ENCODE measurements at regions not wholly inside any gene's neighbourhood (a gene's known extent, or its start where the extent isn't known, plus 50 kb on each side); places are given as distances from the start of the nearest gene placed in this dataset.

- Mint-ChIP-seq H3K27ac (no peak overlapping the region), H3K9me3 (peaks cover 14% of the 10 kb centered on the region), H3K27me3 (no peaks in the 10 kb centered on the region), H3K4me1 (no peaks in the 10 kb centered on the region), H3K4me3 (no peak overlapping the region), H3K36me3 (peaks cover 3% of the 10 kb centered on the region)
Observed at GRCh38 chr2:96438589-96438988, 66.6 kb downstream of the NEURL3 start.

DNA sequence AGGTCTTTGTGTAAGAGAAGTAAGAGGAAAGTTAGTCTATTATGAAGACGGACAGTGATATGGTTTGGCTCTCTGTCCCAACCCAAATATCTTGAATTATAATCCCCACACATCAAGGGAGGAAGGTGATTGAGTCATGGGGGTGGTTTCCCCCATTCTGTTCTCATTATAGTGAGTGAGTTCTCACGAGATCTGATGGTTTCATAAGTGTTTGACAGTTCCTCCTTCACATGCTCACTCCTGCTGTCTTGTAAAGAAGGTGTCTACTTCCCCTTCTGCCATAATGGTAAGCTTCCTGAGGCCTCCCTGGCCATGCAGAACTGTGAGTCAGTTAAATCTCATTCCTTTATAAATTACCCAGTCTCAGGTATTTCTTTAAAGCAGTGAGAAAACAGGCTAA is 67.6 kb downstream of the NEURL3 start:
- H3K27ac Mint-ChIP-seq, result no peak overlapping the region
- H3K36me3 Mint-ChIP-seq, result peaks cover 3% of the 10 kb centered on the region
- H3K27me3 Mint-ChIP-seq, result no peaks in the 10 kb centered on the region
- no peaks in the 10 kb centered on the region for H3K4me1 Mint-ChIP-seq
- peaks cover 14% of the 10 kb centered on the region for H3K9me3 Mint-ChIP-seq
- H3K4me3 Mint-ChIP-seq, result no peak overlapping the region

DNA sequence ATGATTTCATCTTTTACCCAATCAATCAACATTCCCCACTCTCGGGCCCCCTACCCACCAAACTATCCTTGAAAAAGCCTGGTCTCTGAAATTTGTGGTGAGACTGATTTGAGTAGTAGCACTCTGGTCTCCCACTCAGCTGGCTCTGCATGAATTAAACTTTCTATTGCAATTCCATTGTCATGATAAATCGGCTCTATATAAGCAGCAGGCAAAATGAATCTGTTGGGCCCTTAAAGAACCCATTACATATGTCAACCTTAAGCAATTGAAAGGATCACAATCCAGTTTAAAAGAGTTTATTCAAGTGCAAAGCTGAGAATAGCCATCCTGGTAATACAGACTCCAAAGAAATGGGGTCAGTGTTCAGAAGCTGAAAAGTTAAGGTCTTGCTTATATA is 68.2 kb downstream of the NEURL3 start:
- no peak overlapping the region for H3K4me3 Mint-ChIP-seq
- H3K27ac Mint-ChIP-seq, result no peak overlapping the region
- no peaks in the 10 kb centered on the region for H3K4me1 Mint-ChIP-seq
- peaks cover 14% of the 10 kb centered on the region for H3K9me3 Mint-ChIP-seq
- H3K36me3 Mint-ChIP-seq, result peaks cover 3% of the 10 kb centered on the region
- no peaks in the 10 kb centered on the region for H3K27me3 Mint-ChIP-seq

GRCh38 chr2:96436416-96436815 is 68.7 kb downstream of the NEURL3 start:
- H3K9me3 Mint-ChIP-seq, result peaks cover 14% of the 10 kb centered on the region
- no peak overlapping the region for H3K4me3 Mint-ChIP-seq
- H3K27ac Mint-ChIP-seq, result no peak overlapping the region
- H3K27me3 Mint-ChIP-seq, result no peaks in the 10 kb centered on the region
- no peaks in the 10 kb centered on the region for H3K4me1 Mint-ChIP-seq
- peaks cover 3% of the 10 kb centered on the region for H3K36me3 Mint-ChIP-seq

DNA sequence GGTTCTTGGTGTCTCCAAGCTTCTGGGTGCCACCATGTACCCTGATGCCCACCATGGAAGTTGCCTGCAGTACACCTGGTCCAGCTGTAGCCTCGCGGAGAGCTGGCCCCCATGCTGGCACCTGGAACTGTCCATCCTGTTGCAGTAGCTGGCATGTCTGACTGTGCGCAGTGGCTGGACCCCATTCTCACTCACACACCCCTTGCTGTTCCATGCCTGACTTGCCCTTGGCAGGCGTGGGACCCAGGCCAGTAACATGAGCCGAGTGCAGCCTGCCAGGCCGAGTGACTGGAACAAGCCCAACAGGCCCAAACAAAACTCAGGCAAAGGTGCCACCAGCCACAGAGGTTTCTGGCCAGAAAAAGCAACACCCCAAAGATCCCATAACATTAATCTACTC is 73.8 kb downstream of the NEURL3 start:
- Mint-ChIP-seq H3K27ac (no peak overlapping the region), H3K27me3 (peaks cover 9% of the 10 kb centered on the region), H3K9me3 (peaks cover 12% of the 10 kb centered on the region), H3K4me3 (no peak overlapping the region), H3K4me1 (peaks cover 6% of the 10 kb centered on the region), H3K36me3 (peaks cover 8% of the 10 kb centered on the region)

GRCh38 chr2:96430394-96430988 is 74.7 kb downstream of the NEURL3 start:
- Mint-ChIP-seq H3K27me3 (peaks cover 11% of the 10 kb centered on the region), H3K9me3 (peaks cover 12% of the 10 kb centered on the region), H3K4me1 (peaks cover 6% of the 10 kb centered on the region), H3K27ac (no peak overlapping the region), H3K36me3 (peaks cover 8% of the 10 kb centered on the region), H3K4me3 (no peak overlapping the region)

GRCh38 chr2:96427917-96428316 is 77.2 kb downstream of the NEURL3 start:
- peaks cover 6% of the 10 kb centered on the region for H3K36me3 Mint-ChIP-seq
- peak overlapping the region; percentile 66 for H3K27ac Mint-ChIP-seq
- H3K27me3 Mint-ChIP-seq, result peaks cover 12% of the 10 kb centered on the region
- peaks cover 6% of the 10 kb centered on the region for H3K4me1 Mint-ChIP-seq
- no peak overlapping the region for H3K4me3 Mint-ChIP-seq
- peaks cover 7% of the 10 kb centered on the region for H3K9me3 Mint-ChIP-seq

DNA sequence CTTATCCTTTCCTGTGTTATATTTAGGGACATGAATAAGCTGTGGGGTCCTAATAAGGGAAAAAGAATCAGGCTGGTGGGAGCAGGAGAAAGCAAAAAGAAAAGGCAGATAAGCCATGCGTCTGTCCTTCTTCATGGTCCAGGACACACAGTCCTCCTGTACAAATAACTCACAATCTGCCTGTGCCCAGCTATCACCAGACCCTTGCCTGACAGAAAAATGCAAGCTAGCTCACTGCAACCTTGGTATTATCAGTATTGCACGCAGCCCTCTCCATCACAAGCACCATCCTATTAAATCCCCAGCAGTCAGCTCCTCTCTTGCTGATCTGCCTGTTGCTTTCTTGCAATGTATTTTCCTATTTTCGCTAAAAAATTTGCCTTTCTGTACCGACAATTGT is 78.0 kb downstream of the NEURL3 start:
- H3K27ac Mint-ChIP-seq, result no peak overlapping the region
- peaks cover 6% of the 10 kb centered on the region for H3K4me1 Mint-ChIP-seq
- peaks cover 7% of the 10 kb centered on the region for H3K36me3 Mint-ChIP-seq
- H3K27me3 Mint-ChIP-seq, result peaks cover 12% of the 10 kb centered on the region
- no peak overlapping the region for H3K4me3 Mint-ChIP-seq
- peaks cover 7% of the 10 kb centered on the region for H3K9me3 Mint-ChIP-seq

DNA sequence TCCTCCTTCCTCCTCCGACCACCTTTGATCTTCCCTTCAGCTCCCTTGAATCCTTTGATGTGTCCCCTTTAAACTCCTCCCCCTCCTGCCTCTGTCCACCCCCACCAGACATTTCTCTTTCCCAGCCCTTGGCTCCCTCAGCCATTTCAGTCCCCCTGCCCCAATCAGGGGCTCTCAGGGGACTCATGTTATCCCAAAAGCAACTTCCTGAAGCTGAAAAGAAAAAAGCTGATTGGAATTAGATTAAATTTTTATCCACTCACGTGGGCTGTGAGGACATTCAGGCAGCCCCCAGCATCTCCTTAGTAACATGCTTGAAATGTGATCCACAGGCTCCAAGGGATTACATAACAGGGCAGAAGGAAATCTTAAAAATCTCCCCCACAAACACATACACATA is 81.3 kb downstream of the NEURL3 start:
- H3K27ac Mint-ChIP-seq, result no peak overlapping the region
- H3K9me3 Mint-ChIP-seq, result no peaks in the 10 kb centered on the region
- peaks cover 3% of the 10 kb centered on the region for H3K36me3 Mint-ChIP-seq
- peaks cover 11% of the 10 kb centered on the region for H3K27me3 Mint-ChIP-seq
- H3K4me3 Mint-ChIP-seq, result no peak overlapping the region
- peaks cover 6% of the 10 kb centered on the region for H3K4me1 Mint-ChIP-seq

All from activated naive CD4-positive, alpha-beta T cell treated with anti-CD3 and anti-CD28 coated beads, Interleukin-2, amount 50 U/mL, for 24 hours (primary cell).